ENCODE measurements at regions not wholly inside any gene's neighbourhood (a gene's known extent, or its start where the extent isn't known, plus 50 kb on each side); places are given as distances from the start of the nearest gene placed in this dataset.

- in situ Hi-C loops (cut with HindIII; ENCODE audit: low pct_ligation_motif_present, low pct_unique_long_range_greater_than_20kb, low sequenced_read_pairs) = no loop called here
These were observed 123.2 kb upstream of the TMC3 start for GRCh38 chr15:81497238-81497637.

DNA sequence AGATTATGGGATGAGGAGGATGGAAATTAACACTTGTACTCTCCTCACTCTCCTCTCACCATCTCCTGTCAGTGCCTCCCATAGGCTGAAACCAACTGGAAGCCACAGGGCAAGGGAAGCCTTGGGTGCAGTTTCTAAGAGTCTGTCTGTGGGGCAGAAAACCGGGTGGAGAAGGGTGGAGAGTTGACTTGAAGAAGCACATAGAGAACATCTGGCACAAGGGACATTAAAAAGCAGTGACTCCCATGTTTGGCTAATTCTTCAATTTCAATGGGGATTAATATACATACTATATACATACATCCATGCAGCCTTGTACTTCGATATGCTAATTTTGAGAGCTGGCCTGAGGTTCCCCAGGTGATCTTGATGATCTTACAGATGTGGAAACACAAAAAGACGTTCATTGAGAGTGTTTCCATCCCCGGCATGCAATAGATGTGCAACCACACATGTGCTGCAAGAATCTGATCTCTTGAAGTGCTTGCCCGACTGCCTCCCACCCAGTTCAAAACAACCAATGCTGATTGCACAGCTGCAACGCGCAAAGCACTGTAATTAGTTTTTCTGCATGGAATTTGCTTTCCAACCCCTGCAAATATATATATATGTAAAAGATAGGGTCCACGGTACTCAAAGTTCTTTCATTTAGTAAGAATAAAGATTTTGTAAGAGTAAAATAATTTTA lies 121.9 kb upstream of the TMC3 start:
- in situ Hi-C loops (cut with HindIII; ENCODE audit: low pct_ligation_motif_present, low pct_unique_long_range_greater_than_20kb, low sequenced_read_pairs) = no loop called here
- no peak for DNase-seq

More at GRCh38 chr15:81497238-81497637, 123.2 kb upstream of the TMC3 start:
- no peak for DNase-seq

GRCh38 chr15:81492969-81493645 lies 119.1 kb upstream of the TMC3 start:
- no peak for DNase-seq
- in situ Hi-C loops (cut with HindIII; ENCODE audit: low pct_ligation_motif_present, low pct_unique_long_range_greater_than_20kb, low sequenced_read_pairs) = no loop called here

DNA sequence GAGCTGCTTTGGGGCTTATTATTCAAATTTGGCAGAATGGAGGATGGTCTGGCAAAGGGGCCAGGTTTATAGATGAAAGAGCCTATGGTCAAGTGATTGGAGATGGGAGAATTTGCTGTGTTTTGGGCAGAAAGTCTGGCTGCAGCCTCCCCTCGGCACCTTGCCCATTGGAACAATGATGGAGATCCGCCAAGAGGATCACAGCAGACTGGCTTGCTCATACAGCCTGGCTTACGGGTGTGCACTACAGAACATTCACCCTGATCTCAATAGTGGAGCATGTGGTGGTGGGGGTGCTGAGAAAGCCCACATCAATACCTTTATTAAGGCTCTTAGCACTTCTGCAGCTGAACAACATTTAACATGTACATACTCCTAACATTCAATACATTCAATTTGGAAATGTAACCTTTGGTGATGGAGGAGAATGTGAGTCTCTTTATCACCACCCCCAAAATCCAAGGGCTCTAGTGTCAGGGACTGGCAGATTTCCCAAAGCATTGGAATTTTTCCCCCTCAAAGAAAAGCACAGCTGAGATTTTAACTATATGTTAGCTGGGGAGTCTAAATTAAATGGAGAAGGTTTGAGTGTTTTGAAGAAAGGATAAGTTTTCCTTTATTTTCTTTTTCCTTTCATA lies 118.4 kb upstream of the TMC3 start:
- no peak for DNase-seq
- in situ Hi-C loops (cut with HindIII; ENCODE audit: low pct_ligation_motif_present, low pct_unique_long_range_greater_than_20kb, low sequenced_read_pairs) = no loop called here

- in situ Hi-C loops (cut with HindIII; ENCODE audit: low pct_ligation_motif_present, low pct_unique_long_range_greater_than_20kb, low sequenced_read_pairs) = no loop called here
- DNase-seq = no peak
These were observed 117.5 kb upstream of the TMC3 start for GRCh38 chr15:81491414-81492096.

- DNase-seq = no peak
These were observed 111.8 kb upstream of the TMC3 start for GRCh38 chr15:81485806-81486205.

GRCh38 chr15:81484086-81484955 lies 110.3 kb upstream of the TMC3 start:
- in situ Hi-C loops (cut with HindIII; ENCODE audit: low pct_ligation_motif_present, low pct_unique_long_range_greater_than_20kb, low sequenced_read_pairs) = no loop called here

More at GRCh38 chr15:81485806-81486205, 111.8 kb upstream of the TMC3 start:
- in situ Hi-C loops (cut with HindIII; ENCODE audit: low pct_ligation_motif_present, low pct_unique_long_range_greater_than_20kb, low sequenced_read_pairs) = no loop called here

DNA sequence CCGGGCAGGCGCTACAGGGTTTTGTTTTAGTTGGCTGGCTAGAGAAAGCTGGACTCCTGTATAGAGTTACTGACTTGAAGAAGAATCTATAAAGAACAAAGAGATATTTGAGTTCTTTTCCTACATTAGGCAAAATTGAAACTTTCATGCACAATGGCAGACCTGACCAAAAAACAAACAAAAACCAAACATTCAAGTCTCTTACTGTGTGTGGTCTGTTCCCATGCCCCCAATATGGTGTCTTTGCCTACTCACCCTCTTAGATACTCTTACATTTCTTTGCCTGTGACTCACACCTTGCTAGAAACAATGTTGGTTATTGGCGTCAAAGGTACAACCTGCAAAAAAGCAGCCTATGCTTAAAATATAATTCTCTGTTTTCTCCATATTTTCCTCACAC lies 109.5 kb upstream of the TMC3 start:
- in situ Hi-C loops (cut with HindIII; ENCODE audit: low pct_ligation_motif_present, low pct_unique_long_range_greater_than_20kb, low sequenced_read_pairs) = no loop called here
- DNase-seq = no peak

More at GRCh38 chr15:81484086-81484955, 110.3 kb upstream of the TMC3 start:
- DNase-seq = no peak

DNA sequence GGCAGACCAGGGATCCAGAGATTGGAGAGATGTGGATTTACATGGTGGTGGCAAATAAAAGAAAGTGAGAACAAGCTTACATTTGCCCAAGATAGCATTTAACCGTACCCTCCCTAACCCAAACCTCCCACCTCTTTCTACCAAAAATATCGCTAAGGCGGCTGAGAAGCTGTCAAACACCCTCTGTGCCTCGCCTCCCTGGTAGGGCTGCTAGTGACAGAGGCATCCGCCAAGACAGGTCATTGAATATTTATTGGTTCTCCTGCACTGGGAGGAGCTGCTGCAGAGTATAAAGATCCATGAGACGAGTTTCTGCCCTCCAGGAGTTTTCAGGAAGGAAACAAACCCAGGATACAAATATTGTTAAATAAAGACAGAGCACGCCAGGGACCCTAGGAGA lies 107.3 kb upstream of the TMC3 start:
- in situ Hi-C loops (cut with HindIII; ENCODE audit: low pct_ligation_motif_present, low pct_unique_long_range_greater_than_20kb, low sequenced_read_pairs) = no loop called here
- no peak for DNase-seq

GRCh38 chr15:81480645-81481053 lies 106.6 kb upstream of the TMC3 start:
- in situ Hi-C loops (cut with HindIII; ENCODE audit: low pct_ligation_motif_present, low pct_unique_long_range_greater_than_20kb, low sequenced_read_pairs) = no loop called here
- DNase-seq = peak; percentile 54

GRCh38 chr15:81478354-81478753 lies 104.3 kb upstream of the TMC3 start:
- in situ Hi-C loops (cut with HindIII; ENCODE audit: low pct_ligation_motif_present, low pct_unique_long_range_greater_than_20kb, low sequenced_read_pairs) = no loop called here
- no peak for DNase-seq

- in situ Hi-C loops (cut with HindIII; ENCODE audit: low pct_ligation_motif_present, low pct_unique_long_range_greater_than_20kb, low sequenced_read_pairs) = no loop called here
- DNase-seq = no peak
These were observed 101.9 kb upstream of the TMC3 start for GRCh38 chr15:81475926-81476325.

DNA sequence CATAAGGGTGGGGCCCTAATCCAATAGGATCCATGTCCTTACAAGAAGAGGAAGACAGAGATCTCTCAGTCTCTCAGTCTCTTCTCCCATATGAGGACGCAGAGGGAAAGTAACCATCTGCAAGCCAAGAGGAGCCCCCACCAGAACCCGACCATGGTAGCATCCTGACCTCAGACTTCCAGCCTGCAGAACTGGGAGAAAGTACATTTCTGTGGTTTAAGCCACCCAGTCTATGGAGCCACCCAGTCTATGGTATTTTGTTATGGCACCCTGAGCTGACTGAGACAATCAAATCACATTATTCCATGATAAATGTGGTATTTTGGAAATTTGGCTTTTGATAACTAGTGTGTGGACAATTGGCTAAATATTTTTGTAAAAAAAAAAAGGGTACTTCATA lies 101.5 kb upstream of the TMC3 start:
- in situ Hi-C loops (cut with HindIII; ENCODE audit: low pct_ligation_motif_present, low pct_unique_long_range_greater_than_20kb, low sequenced_read_pairs) = no loop called here

DNA sequence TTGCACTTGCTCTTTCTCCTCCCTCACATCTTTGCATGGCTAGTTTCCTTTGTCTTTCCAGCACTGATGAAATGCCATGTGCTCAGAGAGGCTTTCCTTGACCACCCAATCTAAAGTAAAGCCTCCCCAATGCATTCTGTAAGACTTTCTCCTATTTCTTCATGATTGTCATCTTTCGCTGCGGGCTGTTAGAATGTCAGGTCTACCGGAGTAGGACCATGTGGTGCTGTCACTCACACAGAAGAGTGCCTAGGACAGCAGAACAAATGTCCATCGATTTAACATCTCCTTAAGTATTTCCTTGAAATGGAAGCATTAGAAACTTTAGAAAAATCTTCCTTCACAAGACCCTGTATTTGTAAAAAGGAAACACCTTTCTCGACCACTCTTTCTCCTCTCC lies 99.9 kb upstream of the TMC3 start:
- DNase-seq = no peak
- in situ Hi-C loops (cut with HindIII; ENCODE audit: low pct_ligation_motif_present, low pct_unique_long_range_greater_than_20kb, low sequenced_read_pairs) = no loop called here

More for the DNA sequence above, 101.5 kb upstream of the TMC3 start:
- DNase-seq = no peak

DNA sequence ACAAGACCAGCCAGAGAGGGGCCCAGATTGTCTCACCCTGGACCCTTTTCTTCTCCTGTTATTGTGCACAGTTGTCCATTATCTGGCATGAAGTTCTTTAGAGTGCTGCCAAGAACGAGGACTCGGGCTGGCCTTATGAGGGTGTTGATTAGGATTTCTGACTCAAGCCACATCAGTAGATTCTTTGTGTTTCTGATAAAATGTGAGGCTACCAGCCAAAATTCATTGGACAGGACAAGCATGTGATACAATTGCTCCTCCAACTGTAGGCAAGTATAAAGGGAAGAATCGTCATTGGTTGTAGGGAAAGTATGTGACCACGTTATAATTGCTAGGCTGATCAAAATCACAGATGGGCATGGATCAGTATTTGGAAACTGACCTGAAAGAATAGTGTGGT lies 99.2 kb upstream of the TMC3 start:
- DNase-seq = no peak
- in situ Hi-C loops (cut with HindIII; ENCODE audit: low pct_ligation_motif_present, low pct_unique_long_range_greater_than_20kb, low sequenced_read_pairs) = no loop called here

GRCh38 chr15:81471151-81471550 lies 97.1 kb upstream of the TMC3 start:
- no peak for DNase-seq
- in situ Hi-C loops (cut with HindIII; ENCODE audit: low pct_ligation_motif_present, low pct_unique_long_range_greater_than_20kb, low sequenced_read_pairs) = no loop called here

DNA sequence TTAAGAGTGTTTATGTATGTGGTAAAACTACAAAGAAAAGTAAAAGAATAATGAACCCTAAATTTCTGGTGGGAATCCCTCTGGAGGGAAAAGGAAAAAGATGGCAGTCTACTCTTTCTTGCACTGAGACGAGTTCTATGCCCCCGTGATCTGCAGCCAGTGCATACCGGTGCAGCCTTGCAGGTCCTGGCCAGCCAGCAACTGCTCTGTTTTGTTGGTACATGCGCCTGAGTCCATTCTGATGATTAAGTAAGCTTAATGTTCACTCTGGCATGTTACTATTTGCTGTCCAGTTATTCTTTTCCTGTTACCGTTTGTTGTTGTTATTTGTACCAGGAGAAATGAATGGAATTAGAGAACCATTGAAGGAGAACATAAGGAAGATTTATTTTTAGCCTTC lies 95.1 kb upstream of the TMC3 start:
- DNase-seq = no peak
- in situ Hi-C loops (cut with HindIII; ENCODE audit: low pct_ligation_motif_present, low pct_unique_long_range_greater_than_20kb, low sequenced_read_pairs) = no loop called here

GRCh38 chr15:81466741-81467140 lies 92.7 kb upstream of the TMC3 start:
- no peak for DNase-seq
- in situ Hi-C loops (cut with HindIII; ENCODE audit: low pct_ligation_motif_present, low pct_unique_long_range_greater_than_20kb, low sequenced_read_pairs) = no loop called here

All from ACHN (cell line).